ENCODE measurements at regions not wholly inside any gene's neighbourhood (a gene's known extent, or its start where the extent isn't known, plus 50 kb on each side); places are given as distances from the start of the nearest gene placed in this dataset.
"Not testable (repeated sequence)": the region's sequence is repeated elsewhere in the genome, so short reads cannot be mapped to it uniquely, and the experiment has no call there.

GRCh38 chr10:118444069-118444468, 101.9 kb upstream of the FAM204A start:
- in situ Hi-C loops (cut with MboI; ENCODE audit: low pct_unique_long_range_greater_than_20kb, low sequenced_read_pairs) = no loop called here

GRCh38 chr10:118442032-118442431, 99.9 kb upstream of the FAM204A start:
- in situ Hi-C loops (cut with MboI; ENCODE audit: low pct_unique_long_range_greater_than_20kb, low sequenced_read_pairs) = no loop called here
- no peak for DNase-seq

More at GRCh38 chr10:118444069-118444468, 101.9 kb upstream of the FAM204A start:
- no peak for DNase-seq

GRCh38 chr10:118439824-118440223, 97.7 kb upstream of the FAM204A start:
- in situ Hi-C loops (cut with MboI; ENCODE audit: low pct_unique_long_range_greater_than_20kb, low sequenced_read_pairs) = no loop called here

GRCh38 chr10:118436742-118437141, 94.6 kb upstream of the FAM204A start:
- DNase-seq = no peak
- in situ Hi-C loops (cut with MboI; ENCODE audit: low pct_unique_long_range_greater_than_20kb, low sequenced_read_pairs) = no loop called here

More at GRCh38 chr10:118439824-118440223, 97.7 kb upstream of the FAM204A start:
- DNase-seq = no peak

- in situ Hi-C loops (cut with MboI; ENCODE audit: low pct_unique_long_range_greater_than_20kb, low sequenced_read_pairs) = no loop called here
Measured at GRCh38 chr10:118430190-118430589, 88.1 kb upstream of the FAM204A start.

GRCh38 chr10:118423800-118424442, 81.8 kb upstream of the FAM204A start:
- peak; percentile 86 for DNase-seq
- in situ Hi-C loops (cut with MboI; ENCODE audit: low pct_unique_long_range_greater_than_20kb, low sequenced_read_pairs) = no loop called here

More at GRCh38 chr10:118430190-118430589, 88.1 kb upstream of the FAM204A start:
- DNase-seq = no peak

- no peak for DNase-seq
- in situ Hi-C loops (cut with MboI; ENCODE audit: low pct_unique_long_range_greater_than_20kb, low sequenced_read_pairs) = no loop called here
Measured at GRCh38 chr10:118422241-118422640, 80.1 kb upstream of the FAM204A start.

GRCh38 chr10:118420049-118420448, 77.9 kb upstream of the FAM204A start:
- in situ Hi-C loops (cut with MboI; ENCODE audit: low pct_unique_long_range_greater_than_20kb, low sequenced_read_pairs); DNase-seq: not testable (repeated sequence)

- in situ Hi-C loops (cut with MboI; ENCODE audit: low pct_unique_long_range_greater_than_20kb, low sequenced_read_pairs) = no loop called here
- DNase-seq = no peak
Measured at GRCh38 chr10:118412932-118413331, 70.8 kb upstream of the FAM204A start.

GRCh38 chr10:118412132-118412760, 70.1 kb upstream of the FAM204A start:
- in situ Hi-C loops (cut with MboI; ENCODE audit: low pct_unique_long_range_greater_than_20kb, low sequenced_read_pairs) = no loop called here
- no peak for DNase-seq

GRCh38 chr10:118409295-118409694, 67.2 kb upstream of the FAM204A start:
- no peak for DNase-seq
- in situ Hi-C loops (cut with MboI; ENCODE audit: low pct_unique_long_range_greater_than_20kb, low sequenced_read_pairs) = no loop called here

- in situ Hi-C loops (cut with MboI; ENCODE audit: low pct_unique_long_range_greater_than_20kb, low sequenced_read_pairs) = no loop called here
- DNase-seq = no peak
Measured at GRCh38 chr10:118408181-118408580, 66.1 kb upstream of the FAM204A start.

GRCh38 chr10:118407777-118408176, 65.7 kb upstream of the FAM204A start:
- no peak for DNase-seq
- in situ Hi-C loops (cut with MboI; ENCODE audit: low pct_unique_long_range_greater_than_20kb, low sequenced_read_pairs) = no loop called here

GRCh38 chr10:118407026-118407425, 64.9 kb upstream of the FAM204A start:
- in situ Hi-C loops (cut with MboI; ENCODE audit: low pct_unique_long_range_greater_than_20kb, low sequenced_read_pairs) = no loop called here
- DNase-seq = no peak

GRCh38 chr10:118405928-118406327, 63.8 kb upstream of the FAM204A start:
- DNase-seq = no peak
- in situ Hi-C loops (cut with MboI; ENCODE audit: low pct_unique_long_range_greater_than_20kb, low sequenced_read_pairs) = no loop called here

GRCh38 chr10:118403967-118404366, 61.8 kb upstream of the FAM204A start:
- no peak for DNase-seq
- in situ Hi-C loops (cut with MboI; ENCODE audit: low pct_unique_long_range_greater_than_20kb, low sequenced_read_pairs) = no loop called here

GRCh38 chr10:118401708-118402193, 59.6 kb upstream of the FAM204A start:
- no peak for DNase-seq
- in situ Hi-C loops (cut with MboI; ENCODE audit: low pct_unique_long_range_greater_than_20kb, low sequenced_read_pairs) = no loop called here

GRCh38 chr10:118397391-118397790, 55.3 kb upstream of the FAM204A start:
- no peak for DNase-seq
- in situ Hi-C loops (cut with MboI; ENCODE audit: low pct_unique_long_range_greater_than_20kb, low sequenced_read_pairs) = no loop called here

- no peak for DNase-seq
- in situ Hi-C loops (cut with MboI; ENCODE audit: low pct_unique_long_range_greater_than_20kb, low sequenced_read_pairs) = no loop called here
Measured at GRCh38 chr10:118395947-118396346, 53.8 kb upstream of the FAM204A start.

GRCh38 chr10:118394301-118395200, 52.4 kb upstream of the FAM204A start:
- in situ Hi-C loops (cut with MboI; ENCODE audit: low pct_unique_long_range_greater_than_20kb, low sequenced_read_pairs) = no loop called here
- DNase-seq = peak; percentile 78

Data from KBM-7 (cell line).